ENCODE measurements at regions not wholly inside any gene's neighbourhood (a gene's known extent, or its start where the extent isn't known, plus 50 kb on each side); places are given as distances from the start of the nearest gene placed in this dataset.

GRCh38 chr5:125499636-125500332 lies 753.3 kb upstream of the ZNF608 start:
- no peak for TF ChIP-seq CTCF (IDR thresholded peaks at IDR 0.05; ENCODE audit: unreplicated experiment)
- Mint-ChIP-seq H3K4me3 (ENCODE audit: low read depth) (no peak overlapping the region), H3K9me3 (ENCODE audit: low read depth) (no peaks in the 10 kb centered on the region), H3K27me3 (no peaks in the 10 kb centered on the region), H3K36me3 (ENCODE audit: insufficient read depth) (no peaks in the 10 kb centered on the region), H3K27ac (no peak overlapping the region), H3K4me1 (ENCODE audit: low read depth) (peaks cover 6% of the 10 kb centered on the region)
- DNase-seq (ENCODE audit: low spot score, unreplicated experiment): no peak

GRCh38 chr5:125501396-125501795 lies 755.0 kb upstream of the ZNF608 start:
- H3K36me3 Mint-ChIP-seq (ENCODE audit: insufficient read depth): no peaks in the 10 kb centered on the region
- TF ChIP-seq CTCF (IDR thresholded peaks at IDR 0.05; ENCODE audit: unreplicated experiment): no peak
- no peaks in the 10 kb centered on the region for H3K9me3 Mint-ChIP-seq (ENCODE audit: low read depth)
- H3K27me3 Mint-ChIP-seq: no peaks in the 10 kb centered on the region
- H3K27ac Mint-ChIP-seq: no peak overlapping the region
- DNase-seq (ENCODE audit: low spot score, unreplicated experiment): no peak
- no peak overlapping the region for H3K4me3 Mint-ChIP-seq (ENCODE audit: low read depth)
- peaks cover 6% of the 10 kb centered on the region for H3K4me1 Mint-ChIP-seq (ENCODE audit: low read depth)

GRCh38 chr5:125503946-125504345 lies 757.5 kb upstream of the ZNF608 start:
- Mint-ChIP-seq H3K4me1 (ENCODE audit: low read depth) (peaks cover 5% of the 10 kb centered on the region), H3K4me3 (ENCODE audit: low read depth) (no peak overlapping the region), H3K27ac (no peak overlapping the region), H3K36me3 (ENCODE audit: insufficient read depth) (no peaks in the 10 kb centered on the region), H3K27me3 (no peaks in the 10 kb centered on the region), H3K9me3 (ENCODE audit: low read depth) (no peaks in the 10 kb centered on the region)
- DNase-seq (ENCODE audit: low spot score, unreplicated experiment): no peak
- no peak for TF ChIP-seq CTCF (IDR thresholded peaks at IDR 0.05; ENCODE audit: unreplicated experiment)

GRCh38 chr5:125505115-125505514 lies 758.7 kb upstream of the ZNF608 start:
- Mint-ChIP-seq H3K27me3 (no peaks in the 10 kb centered on the region), H3K36me3 (ENCODE audit: insufficient read depth) (no peaks in the 10 kb centered on the region), H3K9me3 (ENCODE audit: low read depth) (no peaks in the 10 kb centered on the region), H3K4me1 (ENCODE audit: low read depth) (peaks cover 2% of the 10 kb centered on the region), H3K4me3 (ENCODE audit: low read depth) (no peak overlapping the region), H3K27ac (no peak overlapping the region)
- DNase-seq (ENCODE audit: low spot score, unreplicated experiment): no peak
- no peak for TF ChIP-seq CTCF (IDR thresholded peaks at IDR 0.05; ENCODE audit: unreplicated experiment)

- Mint-ChIP-seq H3K9me3 (ENCODE audit: low read depth) (no peaks in the 10 kb centered on the region), H3K36me3 (ENCODE audit: insufficient read depth) (no peaks in the 10 kb centered on the region), H3K27me3 (no peaks in the 10 kb centered on the region), H3K4me3 (ENCODE audit: low read depth) (no peak overlapping the region), H3K27ac (no peak overlapping the region), H3K4me1 (ENCODE audit: low read depth) (peaks cover 2% of the 10 kb centered on the region)
- DNase-seq (ENCODE audit: low spot score, unreplicated experiment): no peak
- no peak for TF ChIP-seq CTCF (IDR thresholded peaks at IDR 0.05; ENCODE audit: unreplicated experiment)
Observed at GRCh38 chr5:125506124-125506523, 759.7 kb upstream of the ZNF608 start.
